ENCODE measurements at regions not wholly inside any gene's neighbourhood (a gene's known extent, or its start where the extent isn't known, plus 50 kb on each side); places are given as distances from the start of the nearest gene placed in this dataset.

DNA sequence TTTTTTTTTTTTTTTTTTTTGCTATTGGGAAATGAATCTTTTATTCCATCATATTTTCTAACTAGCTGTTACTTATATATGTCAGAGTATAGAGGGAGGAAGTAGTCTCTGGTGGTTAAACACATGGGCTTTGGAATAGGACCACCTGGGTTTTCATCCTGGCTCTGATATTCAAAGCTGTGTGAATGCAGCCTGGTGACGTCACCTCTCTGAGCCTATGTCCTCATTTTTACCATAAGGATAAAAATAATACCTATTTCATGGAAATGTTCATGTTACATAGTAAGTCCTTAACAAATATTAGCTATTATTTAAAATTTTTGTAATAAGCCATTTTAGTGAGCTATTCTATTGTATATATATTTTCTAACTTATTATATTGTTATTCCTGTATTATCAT lies 58.8 kb upstream of the TOX2 start:
- no peaks in the 10 kb centered on the region for H3K4me1 ChIP-seq (ENCODE audit: insufficient read depth, low read length, poor library complexity, severe bottlenecking)
- ChIA-PET CTCF (ENCODE audit: unreplicated experiment) (no interaction called here), POLR2A (interaction anchor here (0.6 to 0.9 kb wide), 2 partner anchors 10 to 202 kb away, joined by 3 read pairs; no protein-coding TSS in a partner anchor)
- H3K36me3 ChIP-seq (ENCODE audit: insufficient read depth, low read length) = no peaks in the 10 kb centered on the region
- intact Hi-C loops (cut with micrococcal nuclease; ENCODE audit: unreplicated experiment) = no loop called here
- DNase-seq (ENCODE audit: low spot score) = no peak
- BruUV-seq (replicated peaks) = no TSS peak
- no peak overlapping the region for H2AFZ ChIP-seq (ENCODE audit: low read length)
- no peak overlapping the region for H3K27ac ChIP-seq (ENCODE audit: low read depth, low read length, poor library complexity, severe bottlenecking)
- H4K20me1 ChIP-seq (ENCODE audit: insufficient read depth, low read length) = no peaks in the 10 kb centered on the region
- H3K9me2 ChIP-seq (ENCODE audit: insufficient read depth, low read length) = no peaks in the 10 kb centered on the region
- H3K4me2 ChIP-seq (ENCODE audit: low read length) = no peak overlapping the region
- no peaks in the 10 kb centered on the region for H3K9me3 ChIP-seq (ENCODE audit: low read length)
- no peak for TF ChIP-seq CTCF (conservative IDR thresholded peaks at IDR 0.05; ENCODE audit: low read length)
- no peak for TF ChIP-seq EZH2phosphoT487 (IDR thresholded peaks at IDR 0.05; ENCODE audit: borderline replicate concordance, low read depth, low read length)
- no peak overlapping the region for H3K4me3 ChIP-seq (ENCODE audit: low read depth, low read length, poor library complexity, severe bottlenecking)
- no peaks in the 10 kb centered on the region for H3K79me2 ChIP-seq (ENCODE audit: insufficient read depth, low read depth, low read length)

DNA sequence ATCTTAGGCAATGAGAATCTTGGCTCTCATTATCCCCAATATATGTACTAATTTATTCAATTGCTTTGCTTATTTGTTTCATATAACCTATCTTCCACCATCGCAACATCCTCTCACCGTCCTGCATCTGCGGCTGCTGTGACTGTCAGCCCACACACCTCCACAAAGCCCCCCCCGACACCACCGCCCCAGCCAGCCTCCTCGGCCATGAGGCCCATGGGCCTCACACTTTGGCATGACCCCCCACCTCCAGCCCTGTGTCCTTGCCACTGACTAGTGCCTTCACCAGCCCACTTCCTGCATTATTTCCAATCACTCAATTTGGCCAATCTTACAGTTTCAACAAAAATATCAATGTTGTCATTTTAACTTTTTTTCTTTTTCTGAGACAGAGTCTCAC lies 60.7 kb upstream of the TOX2 start:
- H3K4me2 ChIP-seq (ENCODE audit: low read length) = no peak overlapping the region
- H3K4me3 ChIP-seq (ENCODE audit: low read depth, low read length, poor library complexity, severe bottlenecking) = no peak overlapping the region
- H2AFZ ChIP-seq (ENCODE audit: low read length) = no peak overlapping the region
- no peaks in the 10 kb centered on the region for H4K20me1 ChIP-seq (ENCODE audit: insufficient read depth, low read length)
- DNase-seq (ENCODE audit: low spot score) = no peak
- intact Hi-C loops (cut with micrococcal nuclease; ENCODE audit: unreplicated experiment) = no loop called here
- H3K4me1 ChIP-seq (ENCODE audit: insufficient read depth, low read length, poor library complexity, severe bottlenecking) = no peaks in the 10 kb centered on the region
- no peaks in the 10 kb centered on the region for H3K36me3 ChIP-seq (ENCODE audit: insufficient read depth, low read length)
- no peaks in the 10 kb centered on the region for H3K9me2 ChIP-seq (ENCODE audit: insufficient read depth, low read length)
- H3K27ac ChIP-seq (ENCODE audit: low read depth, low read length, poor library complexity, severe bottlenecking) = no peak overlapping the region
- H3K79me2 ChIP-seq (ENCODE audit: insufficient read depth, low read depth, low read length) = no peaks in the 10 kb centered on the region
- ChIA-PET POLR2A (no interaction called here), CTCF (ENCODE audit: unreplicated experiment) (no interaction called here)
- BruUV-seq (replicated peaks) = no TSS peak
- TF ChIP-seq EZH2phosphoT487 (IDR thresholded peaks at IDR 0.05; ENCODE audit: borderline replicate concordance, low read depth, low read length) = no peak
- no peak for TF ChIP-seq CTCF (conservative IDR thresholded peaks at IDR 0.05; ENCODE audit: low read length)
- no peaks in the 10 kb centered on the region for H3K9me3 ChIP-seq (ENCODE audit: low read length)

- H2AFZ ChIP-seq (ENCODE audit: low read length) = no peak overlapping the region
- ChIA-PET CTCF (ENCODE audit: unreplicated experiment) (no interaction called here), POLR2A (interaction anchor here (1.6 kb wide), 1 partner anchor 10 kb away, joined by 3 read pairs; no protein-coding TSS in a partner anchor)
- TF ChIP-seq EZH2phosphoT487 (IDR thresholded peaks at IDR 0.05; ENCODE audit: borderline replicate concordance, low read depth, low read length) = no peak
- TF ChIP-seq CTCF (conservative IDR thresholded peaks at IDR 0.05; ENCODE audit: low read length) = no peak
- no TSS peak for BruUV-seq (replicated peaks)
- DNase-seq (ENCODE audit: low spot score) = no peak
- no peaks in the 10 kb centered on the region for H4K20me1 ChIP-seq (ENCODE audit: insufficient read depth, low read length)
- no peak overlapping the region for H3K27ac ChIP-seq (ENCODE audit: low read depth, low read length, poor library complexity, severe bottlenecking)
- no peaks in the 10 kb centered on the region for H3K9me3 ChIP-seq (ENCODE audit: low read length)
- no peak overlapping the region for H3K4me2 ChIP-seq (ENCODE audit: low read length)
- intact Hi-C loops (cut with micrococcal nuclease; ENCODE audit: unreplicated experiment) = no loop called here
- H3K4me1 ChIP-seq (ENCODE audit: insufficient read depth, low read length, poor library complexity, severe bottlenecking) = no peaks in the 10 kb centered on the region
- H3K4me3 ChIP-seq (ENCODE audit: low read depth, low read length, poor library complexity, severe bottlenecking) = no peak overlapping the region
- no peaks in the 10 kb centered on the region for H3K79me2 ChIP-seq (ENCODE audit: insufficient read depth, low read depth, low read length)
- no peaks in the 10 kb centered on the region for H3K9me2 ChIP-seq (ENCODE audit: insufficient read depth, low read length)
- no peaks in the 10 kb centered on the region for H3K36me3 ChIP-seq (ENCODE audit: insufficient read depth, low read length)
Observed at GRCh38 chr20:43853174-43853803, 61.4 kb upstream of the TOX2 start.

Data from OCI-LY7 (cell line).